ENCODE measurements at regions not wholly inside any gene's neighbourhood (a gene's known extent, or its start where the extent isn't known, plus 50 kb on each side); places are given as distances from the start of the nearest gene placed in this dataset.

DNA sequence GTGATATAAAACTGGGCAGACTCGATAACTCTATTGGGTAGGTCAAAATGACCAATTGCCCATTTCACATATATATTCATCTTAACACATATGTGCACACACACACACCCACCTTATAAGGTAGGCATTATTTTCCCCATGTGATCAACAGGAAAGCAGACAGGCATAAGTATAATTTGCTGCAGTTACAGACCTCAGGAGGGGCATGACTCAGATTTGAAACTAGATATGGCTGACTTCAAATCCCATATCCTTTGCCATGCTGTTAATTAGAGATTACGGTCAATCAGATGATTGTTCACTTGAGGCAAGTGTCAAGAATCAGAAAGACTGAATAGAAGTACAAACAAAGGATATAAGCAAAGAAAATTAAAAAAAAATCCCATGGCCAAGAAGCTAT, 910.6 kb downstream of the NTRK3 start:
- no peak for DNase-seq

DNA sequence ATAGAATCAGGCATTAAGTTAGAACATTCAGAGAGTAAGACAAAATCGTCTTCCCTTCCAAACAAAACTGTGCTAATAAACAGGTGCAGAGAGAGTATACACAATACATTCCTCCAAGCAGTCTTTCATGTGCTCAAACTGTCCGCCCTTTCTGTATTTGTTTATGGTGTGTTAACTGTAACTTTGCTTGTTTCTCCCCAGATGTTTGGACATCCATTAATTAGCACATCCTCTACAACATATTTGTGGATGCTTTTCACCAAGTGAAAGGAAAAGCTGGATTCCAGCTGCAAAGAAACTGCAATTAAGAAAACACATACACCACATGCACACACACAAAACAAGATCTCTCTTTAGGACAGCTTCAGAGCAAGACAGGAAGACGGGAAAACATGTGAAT, 912.6 kb downstream of the NTRK3 start:
- DNase-seq = no peak

DNA sequence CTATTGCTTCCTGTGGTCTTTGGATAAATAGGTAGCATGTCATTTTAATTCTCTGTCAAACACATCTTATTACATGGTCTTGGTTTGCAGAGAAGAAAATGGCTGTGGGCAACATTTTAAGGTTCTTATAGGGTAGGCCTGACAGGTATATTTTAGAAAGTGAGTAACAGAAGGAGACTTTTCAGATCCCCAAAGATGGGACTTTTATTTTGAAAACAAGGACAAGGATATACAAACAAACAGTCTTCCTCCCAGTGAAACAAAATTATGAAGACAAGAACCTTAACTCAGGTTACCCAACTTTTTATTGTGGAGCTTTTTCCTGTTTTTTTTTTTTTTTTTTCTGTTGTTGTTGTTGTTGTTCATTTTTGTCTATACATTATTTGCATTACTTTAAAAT, 916.2 kb downstream of the NTRK3 start:
- no peak for DNase-seq

DNA sequence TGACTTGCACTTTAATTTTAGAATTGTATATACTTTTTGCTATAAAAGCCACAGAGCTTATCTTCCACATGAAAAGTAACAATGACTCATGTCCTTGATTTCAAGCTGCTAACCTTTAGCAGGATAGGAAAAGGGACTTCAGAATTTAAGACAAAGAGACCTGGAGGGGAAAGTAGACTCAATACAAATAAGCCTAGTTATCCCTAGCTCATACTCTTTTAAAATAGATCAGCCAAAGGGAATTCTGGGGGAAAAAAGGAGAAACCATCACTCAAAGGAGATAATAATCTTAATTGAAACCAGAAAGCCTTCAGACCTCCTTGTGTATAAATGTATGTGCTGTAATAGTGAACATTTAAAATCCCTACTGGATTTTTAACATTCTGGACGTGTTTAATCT, 930.3 kb downstream of the NTRK3 start:
- no peak for DNase-seq

DNA sequence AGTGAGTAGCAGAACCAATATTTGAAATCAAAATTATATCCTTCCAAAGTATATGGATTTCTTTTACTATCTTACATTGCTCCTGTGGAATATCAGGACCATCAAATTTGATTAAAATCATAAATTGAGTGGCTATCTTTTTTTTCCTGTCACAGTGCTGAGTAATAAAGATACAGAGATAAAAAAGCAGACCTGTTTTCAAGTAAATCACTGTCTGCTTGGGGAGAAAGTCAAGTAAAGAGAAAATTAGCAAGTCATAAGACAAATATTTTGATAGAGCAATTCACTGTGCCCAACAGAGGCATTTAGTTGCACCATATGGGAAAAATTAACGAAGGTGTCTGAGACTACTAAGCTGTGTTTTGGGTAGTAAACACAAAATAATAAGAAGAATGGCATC, 933.7 kb downstream of the NTRK3 start:
- DNase-seq = no peak

DNA sequence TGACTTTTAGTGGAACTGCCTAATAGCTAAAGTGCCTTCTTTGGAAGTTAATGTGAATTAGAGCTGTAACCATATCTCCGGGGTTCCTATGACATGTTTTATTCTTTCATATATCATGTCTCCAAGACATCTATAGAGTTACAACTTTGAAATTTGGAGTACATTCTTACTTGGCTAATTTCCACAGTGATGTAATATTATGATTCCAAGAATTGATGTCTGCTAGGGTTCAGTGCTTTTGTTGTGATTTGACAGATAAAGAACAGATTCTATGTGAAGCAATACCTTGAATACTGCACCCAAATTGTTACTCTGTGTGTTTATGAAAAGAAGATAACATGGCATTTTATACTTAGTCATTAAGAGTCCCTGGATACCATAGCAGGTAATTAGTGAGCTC, 934.3 kb downstream of the NTRK3 start:
- no peak for DNase-seq

DNA sequence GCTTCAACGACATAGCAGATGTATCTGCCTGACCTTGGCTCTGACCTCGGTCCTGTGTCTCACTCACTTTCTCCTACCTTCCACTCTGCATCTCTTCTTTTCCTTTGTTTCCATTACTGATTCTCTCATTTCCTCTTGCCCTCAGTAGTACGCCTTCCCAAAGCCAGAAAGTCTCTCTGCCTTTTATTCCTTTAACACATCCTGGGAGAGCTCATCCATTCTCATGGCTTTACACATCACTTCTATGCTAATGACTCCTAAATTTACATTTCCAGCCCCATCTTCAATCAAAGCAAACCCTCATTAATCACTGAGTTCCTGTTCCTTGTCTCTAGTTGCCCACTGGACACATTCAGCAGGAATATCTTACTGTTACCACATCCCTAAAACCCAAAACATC, 938.6 kb downstream of the NTRK3 start:
- no peak for DNase-seq

DNA sequence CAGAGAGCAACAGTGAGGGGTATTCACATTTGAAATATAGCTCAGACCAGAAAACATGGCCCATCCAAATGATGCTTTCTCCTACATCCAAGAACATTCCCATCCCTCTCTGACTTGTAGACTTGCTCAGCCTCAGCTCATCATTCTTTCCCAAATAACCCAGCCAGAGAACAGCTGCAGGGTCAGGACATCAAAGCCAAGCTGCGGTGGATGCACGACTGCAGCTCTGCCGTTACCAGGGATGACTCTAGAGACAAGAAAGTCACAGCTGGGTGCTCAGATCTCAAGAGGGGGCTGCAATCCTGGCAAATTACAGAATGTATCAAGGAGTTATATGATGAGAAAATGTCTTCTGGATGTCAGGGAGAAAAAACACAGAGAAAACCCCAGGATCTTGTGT, 944.3 kb downstream of the NTRK3 start:
- no peak for DNase-seq

DNA sequence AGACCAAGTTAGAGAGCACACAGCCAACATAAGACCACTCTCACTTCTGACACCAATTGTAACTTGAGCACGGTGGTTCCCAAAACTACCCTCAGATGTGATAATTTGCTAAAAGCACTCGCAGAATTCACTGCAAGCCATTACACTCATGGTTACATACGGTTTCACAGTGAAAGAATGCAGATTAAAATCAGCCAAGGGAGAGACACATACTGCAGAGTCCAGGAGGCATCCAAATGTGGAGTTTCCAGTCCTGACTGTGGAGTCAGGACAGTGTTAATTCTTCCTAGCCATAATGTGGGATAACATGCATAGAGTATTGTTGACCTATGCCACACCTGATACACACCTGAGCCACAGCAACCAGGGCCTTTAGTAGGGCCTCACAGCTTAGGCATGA, 956.4 kb downstream of the NTRK3 start:
- DNase-seq = no peak

DNA sequence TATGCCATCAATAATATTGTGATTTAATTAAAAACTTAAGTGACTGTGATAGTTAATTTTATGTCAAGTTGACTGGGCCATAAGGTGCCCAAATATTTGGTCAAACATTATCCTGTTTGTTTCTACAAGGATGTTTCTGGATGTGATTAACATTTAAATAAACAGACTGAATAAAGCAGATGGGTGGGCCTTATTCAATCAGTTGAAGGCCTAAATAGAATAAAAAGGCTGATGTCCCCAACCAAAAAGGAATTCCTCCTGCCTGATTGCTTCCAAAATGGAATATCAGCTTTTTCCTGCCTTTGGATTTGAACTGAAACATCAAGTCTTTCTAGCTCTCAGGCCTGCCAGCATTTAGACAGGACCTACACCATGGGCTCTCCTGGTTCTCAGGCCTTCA, 961.7 kb downstream of the NTRK3 start:
- no peak for DNase-seq

DNA sequence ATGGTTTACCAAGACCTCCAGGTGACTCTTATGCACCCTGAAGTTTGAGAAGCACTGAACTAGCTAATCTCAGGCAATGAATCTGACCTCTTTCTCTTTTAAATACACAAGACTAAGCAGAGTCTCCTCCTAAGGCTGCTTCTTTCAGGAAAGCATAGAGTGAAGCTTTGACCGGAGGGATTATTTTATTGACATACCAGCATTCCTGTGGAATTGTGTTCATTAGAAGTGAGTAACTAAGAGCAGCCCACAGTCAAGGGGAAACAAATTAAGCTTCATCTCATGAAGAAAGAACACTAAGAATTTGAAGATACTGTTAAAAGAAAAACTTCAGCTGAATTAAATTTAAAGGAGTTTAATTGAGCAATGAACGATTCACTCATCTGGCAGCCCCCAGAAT, 963.5 kb downstream of the NTRK3 start:
- DNase-seq = no peak

DNA sequence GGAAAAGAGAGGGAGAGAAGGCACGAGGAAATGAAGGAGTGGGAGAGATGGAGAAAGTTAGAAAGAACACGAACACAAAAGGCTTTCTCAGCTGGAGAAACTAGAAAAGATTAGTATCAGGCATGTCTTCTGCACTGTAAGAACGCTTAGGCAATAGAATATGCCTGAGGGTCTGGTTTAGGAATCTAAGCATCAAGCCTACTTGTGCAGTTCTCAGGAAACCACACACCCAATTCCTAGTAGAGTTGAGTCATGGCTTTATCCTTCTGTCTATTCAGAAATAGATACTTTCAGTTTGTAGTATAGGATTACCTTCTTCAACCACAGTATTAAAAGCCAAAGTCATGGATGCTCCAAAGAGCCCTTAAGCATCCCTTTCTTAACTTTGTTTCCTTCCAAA, 969.4 kb downstream of the NTRK3 start:
- DNase-seq = no peak

DNA sequence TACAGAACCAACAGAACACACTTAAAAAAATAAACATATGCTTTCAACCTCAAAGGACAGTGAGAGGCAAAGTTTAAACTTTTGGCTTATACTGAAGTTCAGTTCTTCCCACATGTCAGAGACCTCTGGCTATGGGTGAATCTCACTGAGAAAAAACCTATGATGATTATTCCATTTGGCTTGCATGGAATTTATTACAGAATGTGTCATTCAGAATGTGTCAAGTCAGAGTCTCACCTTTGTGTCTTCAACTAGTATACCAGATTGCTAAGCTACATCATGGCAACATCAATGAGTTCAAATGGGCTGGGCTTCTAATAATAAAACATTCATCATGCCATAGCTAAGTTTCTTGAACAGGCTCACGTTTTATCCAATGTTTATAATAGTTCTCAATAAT, 987.0 kb downstream of the NTRK3 start:
- peak; percentile 58 for DNase-seq

DNA sequence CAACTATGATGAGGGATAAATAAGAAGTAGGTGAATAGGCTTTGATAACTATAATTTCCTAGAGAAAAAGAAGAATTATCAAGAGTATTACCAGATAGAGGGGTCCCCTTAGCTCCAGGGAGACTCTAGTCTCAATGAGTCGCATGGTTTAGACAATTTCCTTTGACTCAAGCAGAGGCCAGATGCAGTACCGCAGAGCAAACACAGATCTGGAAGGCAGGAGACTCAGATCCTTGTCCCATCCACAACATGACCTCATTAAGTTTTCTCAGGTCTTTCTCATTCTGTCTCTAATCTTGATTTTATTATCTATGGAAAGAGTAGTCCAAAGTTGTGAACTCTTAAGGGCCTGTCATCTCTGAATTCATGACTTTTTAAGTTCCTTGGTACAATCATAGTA, 987.9 kb downstream of the NTRK3 start:
- peak; percentile 7 for DNase-seq

DNA sequence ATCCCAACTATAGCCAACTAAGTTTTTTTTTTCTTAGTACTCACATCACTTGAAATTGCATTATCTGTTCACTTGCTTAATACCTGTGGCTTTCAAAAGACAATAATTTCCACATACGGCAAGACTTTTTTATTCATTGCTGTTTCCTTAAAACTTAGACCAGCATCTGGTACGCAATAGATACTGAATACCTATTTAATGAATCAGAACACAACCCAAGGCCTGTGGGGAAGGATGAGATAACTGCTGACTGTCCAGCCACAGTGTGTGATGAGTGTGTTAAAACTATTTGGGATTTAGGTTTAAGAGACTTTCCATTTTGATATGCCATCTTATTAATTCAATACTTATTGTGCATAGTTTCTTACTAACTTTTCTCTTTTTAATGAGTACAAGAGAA, 988.7 kb downstream of the NTRK3 start:
- peak; percentile 71 for DNase-seq

DNA sequence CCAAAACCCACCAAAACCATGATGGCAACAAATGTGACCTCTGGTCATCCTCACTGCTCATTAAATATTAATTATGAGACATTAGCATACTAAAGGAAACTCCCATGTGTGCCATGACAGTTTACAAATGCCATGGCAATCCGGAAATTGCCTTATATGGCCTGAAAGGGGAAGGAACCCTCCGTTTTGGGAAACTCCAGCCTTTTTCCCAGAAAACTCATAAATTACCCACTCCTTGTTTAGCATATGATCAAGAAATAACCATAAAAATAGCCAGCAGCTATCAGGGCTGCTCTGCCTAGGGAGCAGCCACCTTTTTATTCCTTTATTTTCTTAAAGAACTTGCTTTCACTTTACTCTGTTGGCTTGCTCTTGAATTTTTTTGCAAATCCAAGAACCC, 992.7 kb downstream of the NTRK3 start:
- DNase-seq = no peak

DNA sequence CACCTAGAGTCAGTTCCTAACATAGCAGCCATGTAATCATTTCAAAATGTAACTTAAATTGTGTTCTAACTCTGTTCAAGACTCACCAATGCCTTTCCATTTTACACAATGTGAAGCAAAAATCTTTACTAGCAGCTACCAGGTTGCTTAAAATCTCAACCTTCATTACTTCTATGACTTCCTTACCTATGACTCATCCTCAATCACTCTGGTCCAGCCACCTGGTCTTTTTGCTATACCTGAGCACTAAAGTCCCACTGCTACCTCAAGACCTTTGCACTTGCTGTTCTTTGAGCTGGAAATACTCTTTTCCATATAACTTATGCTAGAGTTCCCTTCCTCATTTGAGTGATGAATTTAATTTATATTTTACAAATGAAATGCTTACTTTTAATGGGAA, 993.2 kb downstream of the NTRK3 start:
- DNase-seq = no peak

DNA sequence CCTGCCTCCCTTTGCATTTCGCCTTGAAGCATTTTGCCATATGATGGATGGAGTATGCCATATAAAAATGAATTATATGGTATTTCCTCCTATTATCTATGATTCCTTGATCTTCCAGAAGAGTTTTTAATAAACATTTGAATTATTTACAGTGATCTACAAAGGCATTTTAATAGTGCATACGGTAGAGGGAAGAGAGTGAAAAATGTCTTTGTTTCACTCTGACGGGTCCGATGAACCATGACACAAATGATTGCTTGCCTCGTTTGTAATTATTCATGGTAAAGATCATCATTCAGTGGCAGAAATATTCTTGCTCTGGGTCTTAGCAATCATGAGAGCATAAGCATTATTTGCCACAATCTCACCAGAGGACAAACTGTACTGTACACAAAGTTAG, 1010.9 kb downstream of the NTRK3 start:
- DNase-seq = no peak

DNA sequence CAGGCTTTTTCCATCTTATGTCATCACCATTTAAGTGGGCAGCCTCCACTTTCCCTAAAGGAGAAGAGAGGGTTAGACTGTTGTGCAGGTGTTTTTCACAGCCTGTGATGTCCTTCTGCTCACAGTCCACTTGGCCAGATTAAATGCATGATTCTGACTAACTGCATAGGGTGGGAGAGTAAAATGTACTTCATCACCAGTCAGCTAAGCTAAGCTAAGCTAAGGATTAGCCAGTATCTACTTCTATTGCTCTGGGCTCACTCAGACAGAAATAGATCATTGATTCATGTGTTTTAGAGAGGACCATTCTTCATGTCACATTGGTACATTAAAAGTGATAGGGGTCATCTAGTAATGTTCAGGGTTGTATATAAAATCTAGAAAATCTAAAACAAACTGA, 1013.1 kb downstream of the NTRK3 start:
- no peak for DNase-seq

DNA sequence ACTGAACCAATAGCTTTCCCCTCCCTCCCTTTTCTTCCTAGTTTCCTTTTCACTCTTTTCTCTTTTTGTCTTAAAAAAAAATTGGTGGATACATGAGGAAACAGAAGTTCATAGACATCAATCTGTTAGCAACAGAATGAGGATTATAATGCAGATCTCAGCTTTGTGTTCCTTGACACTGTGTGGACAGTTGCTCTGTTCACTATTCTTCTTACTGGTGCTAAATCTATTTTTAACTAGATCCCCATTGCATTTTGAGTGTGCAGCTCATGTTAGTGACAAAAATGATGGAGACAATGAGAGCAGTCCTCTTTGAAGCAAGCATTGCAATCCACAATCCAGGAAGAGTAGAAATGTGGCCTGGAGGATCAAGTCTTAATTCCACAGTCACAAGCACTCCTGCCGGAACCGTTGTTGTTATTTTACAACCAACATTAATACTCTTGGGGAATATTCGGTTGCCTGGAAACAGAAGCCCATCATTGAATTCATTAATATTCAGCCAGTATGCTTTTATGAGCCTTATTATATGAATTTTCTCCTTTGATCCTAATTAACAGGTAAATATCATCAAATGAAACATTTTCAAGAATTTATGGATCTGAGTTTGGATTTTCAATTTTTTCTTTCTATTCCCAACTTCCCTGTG, 1016.8 kb downstream of the NTRK3 start:
- no peak for DNase-seq

DNA sequence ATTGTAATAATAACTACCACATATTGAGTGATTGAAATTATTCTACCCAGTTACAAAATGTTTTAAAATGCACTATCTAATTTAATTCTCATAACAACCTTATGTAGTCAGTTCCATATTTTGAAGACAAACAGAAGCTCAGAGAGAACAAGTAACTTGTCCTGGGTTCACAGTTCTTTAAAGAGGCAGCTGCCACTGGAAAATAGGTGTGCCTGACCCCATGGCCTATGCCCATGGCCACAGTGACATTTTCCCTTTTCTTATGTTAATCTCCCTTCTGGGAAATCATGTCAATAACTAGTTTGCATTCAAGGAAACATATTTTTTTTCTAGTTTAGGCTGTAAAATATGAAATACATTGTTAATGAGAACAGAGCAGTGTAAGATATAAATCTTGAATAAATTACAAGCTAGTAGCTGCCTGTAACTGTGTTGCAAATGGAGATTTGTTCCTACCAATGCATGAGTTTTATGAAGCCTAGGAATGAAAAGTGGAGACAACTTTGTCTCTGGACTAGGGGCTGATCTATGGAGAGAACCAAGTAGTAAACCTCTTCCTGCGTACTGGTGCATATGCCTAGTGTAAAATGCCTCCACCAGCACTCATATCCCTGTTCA, 1018.0 kb downstream of the NTRK3 start:
- DNase-seq = no peak

DNA sequence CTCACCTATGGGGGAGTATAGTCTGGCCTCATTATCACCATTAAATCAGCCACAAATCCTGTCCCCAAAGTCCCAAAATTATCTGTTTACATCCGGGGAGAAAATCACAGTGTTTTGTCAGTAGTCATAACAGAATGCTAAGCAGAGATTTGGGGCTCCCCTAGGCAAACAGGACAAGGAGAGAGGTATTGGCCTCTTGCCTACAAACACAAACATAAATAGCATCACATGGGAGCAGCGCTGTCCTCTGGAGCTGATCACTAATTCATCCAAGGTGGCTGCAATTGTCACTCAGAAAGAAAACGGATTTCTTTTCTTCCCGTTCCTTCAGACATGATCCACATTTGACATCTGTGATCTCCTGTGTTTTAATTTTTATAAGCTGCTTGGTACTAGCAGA, 1028.1 kb downstream of the NTRK3 start:
- DNase-seq = no peak

DNA sequence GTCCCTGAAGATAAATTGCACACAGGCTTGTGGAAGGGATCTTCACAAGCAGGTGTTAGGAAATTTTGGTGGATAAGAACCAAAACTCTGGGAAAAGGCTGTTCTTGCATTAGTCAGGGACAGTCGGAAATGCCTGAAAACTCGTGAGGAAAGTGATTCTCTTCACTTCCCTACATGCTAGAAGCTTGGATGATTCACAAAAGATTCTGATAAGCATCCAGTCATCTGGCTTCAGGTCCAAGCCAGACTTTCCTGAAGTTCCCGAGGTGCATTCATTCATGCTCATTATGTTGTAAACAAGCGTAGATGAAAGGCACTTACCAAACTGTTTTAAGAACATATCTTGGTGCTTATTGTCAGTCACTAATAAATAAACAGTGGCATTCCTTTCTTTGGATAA, 1028.7 kb downstream of the NTRK3 start:
- no peak for DNase-seq

DNA sequence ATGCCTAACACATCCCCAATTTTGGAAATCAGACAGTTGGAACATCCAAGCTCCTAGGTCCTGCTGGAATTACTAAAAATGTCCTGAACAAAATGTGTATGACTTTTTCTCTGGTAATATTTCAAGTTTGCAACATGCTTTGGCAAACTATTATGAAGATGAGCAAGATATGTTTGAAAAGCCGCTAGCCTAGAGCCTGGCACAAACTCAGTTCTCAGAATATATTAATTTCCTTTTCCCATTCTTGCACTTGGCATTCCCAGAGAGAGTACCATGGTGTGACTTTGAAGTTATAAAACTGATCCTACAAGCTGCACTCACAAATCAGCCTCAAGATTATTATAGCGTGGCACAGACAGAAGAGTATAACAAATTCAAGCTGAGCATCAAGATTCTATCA, 1031.1 kb downstream of the NTRK3 start:
- no peak for DNase-seq

DNA sequence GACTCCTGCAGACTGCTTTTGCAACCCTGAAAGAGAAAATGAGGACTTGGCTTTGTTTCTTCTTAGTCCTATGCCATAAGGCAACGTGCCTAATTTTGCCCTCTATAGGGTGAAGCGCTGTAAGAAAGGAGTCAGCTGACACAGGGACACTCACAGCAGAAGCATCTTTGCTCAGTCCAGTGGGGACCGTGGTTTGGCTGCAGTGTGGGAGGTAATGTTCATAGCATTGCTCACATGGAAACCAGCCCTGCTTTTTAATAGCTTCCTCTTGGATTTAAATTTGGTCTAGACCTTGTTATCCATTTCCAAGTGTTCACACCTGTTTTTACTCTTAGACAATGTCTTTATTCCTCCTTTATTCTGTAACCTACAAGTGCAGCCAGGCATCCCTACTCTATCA, 1032.1 kb downstream of the NTRK3 start:
- DNase-seq = no peak
